ENCODE measurements at regions not wholly inside any gene's neighbourhood (a gene's known extent, or its start where the extent isn't known, plus 50 kb on each side); places are given as distances from the start of the nearest gene placed in this dataset.

GRCh38 chr11:115654792-115655191 lies 150.6 kb upstream of the CADM1 start:
- H3K4me3 ChIP-seq (ENCODE audit: low read length in 2 of 2): no peak overlapping the region
- no peak overlapping the region for H3K4me2 ChIP-seq (ENCODE audit: insufficient read depth, low read length, poor library complexity, severe bottlenecking)
- no peak overlapping the region for H4K91ac ChIP-seq (ENCODE audit: low read depth, low read length, poor library complexity)

GRCh38 chr11:115653926-115654325 lies 149.7 kb upstream of the CADM1 start:
- H3K23ac ChIP-seq (ENCODE audit: low read depth, low read length, poor library complexity): no peak overlapping the region

More at GRCh38 chr11:115654792-115655191, 150.6 kb upstream of the CADM1 start:
- Histone ChIP-seq H2AFZ (ENCODE audit: low read length) (no peak overlapping the region), H3K9ac (ENCODE audit: low read depth, low read length, poor library complexity) (no peak overlapping the region), H3K27me3 (ENCODE audit: control insufficient read depth in 3 of 3, insufficient read depth in 3 of 3, low read depth in 1 of 3, low read length in 3 of 3) (peaks cover 0 to 49% (median 10%) of the 10 kb centered on the region in 3 experiments), H3K36me3 (replicated peaks in 1 of 2; ENCODE audit: control insufficient read depth in 2 of 2, insufficient read depth in 2 of 2, low read length in 2 of 2) (no peaks in the 10 kb centered on the region), H3K4me1 (ENCODE audit: control insufficient read depth in 2 of 2, insufficient read depth in 1 of 2, low read depth in 1 of 2, low read length in 2 of 2) (peaks cover 6 to 15% of the 10 kb centered on the region in 2 donors), H3K4ac (ENCODE audit: low read length) (no peak overlapping the region), H3K14ac (ENCODE audit: low read length) (no peak overlapping the region), H3K79me1 (ENCODE audit: low read depth, low read length) (no peaks in the 10 kb centered on the region), H3K27ac (replicated peaks; ENCODE audit: low read length) (no peak overlapping the region), H2BK12ac (ENCODE audit: low read length) (no peak overlapping the region), H4K8ac (ENCODE audit: low read depth, low read length) (no peak overlapping the region), H2AK5ac (ENCODE audit: low read depth, low read length) (no peak overlapping the region), H2BK120ac (ENCODE audit: low read depth, low read length) (no peak overlapping the region), H2BK15ac (ENCODE audit: low read length) (no peak overlapping the region), H3K18ac (ENCODE audit: low read length) (no peak overlapping the region), H3K23ac (ENCODE audit: low read depth, low read length, poor library complexity) (no peak overlapping the region), H2BK5ac (ENCODE audit: low read length) (no peak overlapping the region), H3K9me3 (replicated peaks in 1 of 2; ENCODE audit: control insufficient read depth in 2 of 2, insufficient read depth in 1 of 2, low read depth in 1 of 2, low read length in 2 of 2) (no peaks in the 10 kb centered on the region)
- no CpG with 5 or more reads among the region's 4 CpGs for WGBS, 2 donors (ENCODE audit: extremely low coverage in 2 of 2, insufficient read length in 2 of 2, insufficient replicate concordance in 1 of 2)
- DNase-seq (ENCODE audit: low spot score): no peak

GRCh38 chr11:115653076-115653475 lies 148.9 kb upstream of the CADM1 start:
- H4K91ac ChIP-seq (ENCODE audit: low read depth, low read length, poor library complexity): no peak overlapping the region
- no peak overlapping the region for H3K4me2 ChIP-seq (ENCODE audit: insufficient read depth, low read length, poor library complexity, severe bottlenecking)
- H3K4me1 ChIP-seq (ENCODE audit: control insufficient read depth in 2 of 2, insufficient read depth in 1 of 2, low read depth in 1 of 2, low read length in 2 of 2): peaks cover 0 to 10% of the 10 kb centered on the region in 2 donors
- H2BK12ac ChIP-seq (ENCODE audit: low read length): no peak overlapping the region
- H3K79me1 ChIP-seq (ENCODE audit: low read depth, low read length): no peaks in the 10 kb centered on the region
- peaks cover 0 to 32% (median 0%) of the 10 kb centered on the region in 3 experiments for H3K27me3 ChIP-seq (ENCODE audit: control insufficient read depth in 3 of 3, insufficient read depth in 3 of 3, low read depth in 1 of 3, low read length in 3 of 3)
- H2BK15ac ChIP-seq (ENCODE audit: low read length): no peak overlapping the region
- no peak overlapping the region for H3K4ac ChIP-seq (ENCODE audit: low read length)
- H3K18ac ChIP-seq (ENCODE audit: low read length): no peak overlapping the region
- WGBS, 2 donors (ENCODE audit: extremely low coverage in 2 of 2, insufficient read length in 2 of 2, insufficient replicate concordance in 1 of 2): no CpG with 5 or more reads among the region's 1 CpG
- H3K4me3 ChIP-seq (ENCODE audit: low read length in 2 of 2): no peak overlapping the region
- H3K23ac ChIP-seq (ENCODE audit: low read depth, low read length, poor library complexity): no peak overlapping the region
- no peak overlapping the region for H2AK5ac ChIP-seq (ENCODE audit: low read depth, low read length)
- no peak overlapping the region for H2BK5ac ChIP-seq (ENCODE audit: low read length)
- H4K8ac ChIP-seq (ENCODE audit: low read depth, low read length): no peak overlapping the region
- H3K9ac ChIP-seq (ENCODE audit: low read depth, low read length, poor library complexity): no peak overlapping the region
- no peak for DNase-seq (ENCODE audit: low spot score)
- no peak overlapping the region for H3K27ac ChIP-seq (replicated peaks; ENCODE audit: low read length)
- no peak overlapping the region for H3K14ac ChIP-seq (ENCODE audit: low read length)
- H2BK120ac ChIP-seq (ENCODE audit: low read depth, low read length): no peak overlapping the region
- H3K9me3 ChIP-seq (replicated peaks in 1 of 2; ENCODE audit: control insufficient read depth in 2 of 2, insufficient read depth in 1 of 2, low read depth in 1 of 2, low read length in 2 of 2): no peaks in the 10 kb centered on the region
- no peak overlapping the region for H2AFZ ChIP-seq (ENCODE audit: low read length)
- H3K36me3 ChIP-seq (replicated peaks in 1 of 2; ENCODE audit: control insufficient read depth in 2 of 2, insufficient read depth in 2 of 2, low read length in 2 of 2): no peaks in the 10 kb centered on the region

More at GRCh38 chr11:115653926-115654325, 149.7 kb upstream of the CADM1 start:
- Histone ChIP-seq H3K4me3 (ENCODE audit: low read length in 2 of 2) (no peak overlapping the region), H3K18ac (ENCODE audit: low read length) (no peak overlapping the region), H3K4me1 (ENCODE audit: control insufficient read depth in 2 of 2, insufficient read depth in 1 of 2, low read depth in 1 of 2, low read length in 2 of 2) (peaks cover 0 to 12% of the 10 kb centered on the region in 2 donors), H3K79me1 (ENCODE audit: low read depth, low read length) (no peaks in the 10 kb centered on the region), H3K14ac (ENCODE audit: low read length) (no peak overlapping the region), H4K8ac (ENCODE audit: low read depth, low read length) (no peak overlapping the region), H3K36me3 (replicated peaks in 1 of 2; ENCODE audit: control insufficient read depth in 2 of 2, insufficient read depth in 2 of 2, low read length in 2 of 2) (no peaks in the 10 kb centered on the region), H2AFZ (ENCODE audit: low read length) (no peak overlapping the region), H2BK12ac (ENCODE audit: low read length) (no peak overlapping the region), H3K4ac (ENCODE audit: low read length) (no peak overlapping the region), H3K9me3 (replicated peaks in 1 of 2; ENCODE audit: control insufficient read depth in 2 of 2, insufficient read depth in 1 of 2, low read depth in 1 of 2, low read length in 2 of 2) (no peaks in the 10 kb centered on the region), H3K27me3 (ENCODE audit: control insufficient read depth in 3 of 3, insufficient read depth in 3 of 3, low read depth in 1 of 3, low read length in 3 of 3) (peaks cover 0 to 40% (median 2%) of the 10 kb centered on the region in 3 experiments), H2AK5ac (ENCODE audit: low read depth, low read length) (no peak overlapping the region), H3K4me2 (ENCODE audit: insufficient read depth, low read length, poor library complexity, severe bottlenecking) (no peak overlapping the region), H3K9ac (ENCODE audit: low read depth, low read length, poor library complexity) (no peak overlapping the region), H4K91ac (ENCODE audit: low read depth, low read length, poor library complexity) (no peak overlapping the region), H2BK5ac (ENCODE audit: low read length) (no peak overlapping the region), H2BK15ac (ENCODE audit: low read length) (no peak overlapping the region), H2BK120ac (ENCODE audit: low read depth, low read length) (no peak overlapping the region), H3K27ac (replicated peaks; ENCODE audit: low read length) (no peak overlapping the region)
- whole genome bisulfite sequencing, 2 donors (ENCODE audit: extremely low coverage in 2 of 2, insufficient read length in 2 of 2, insufficient replicate concordance in 1 of 2): no CpG with 5 or more reads among the region's 13 CpGs
- no peak for DNase-seq (ENCODE audit: low spot score)

GRCh38 chr11:115652496-115652895 lies 148.3 kb upstream of the CADM1 start:
- no peak overlapping the region for H2BK120ac ChIP-seq (ENCODE audit: low read depth, low read length)
- H2AFZ ChIP-seq (ENCODE audit: low read length): no peak overlapping the region
- no peak overlapping the region for H3K27ac ChIP-seq (replicated peaks; ENCODE audit: low read length)
- H2BK15ac ChIP-seq (ENCODE audit: low read length): no peak overlapping the region
- H3K4me1 ChIP-seq (ENCODE audit: control insufficient read depth in 2 of 2, insufficient read depth in 1 of 2, low read depth in 1 of 2, low read length in 2 of 2): peaks cover 0 to 10% of the 10 kb centered on the region in 2 donors
- H3K79me1 ChIP-seq (ENCODE audit: low read depth, low read length): no peaks in the 10 kb centered on the region
- no peak overlapping the region for H2AK5ac ChIP-seq (ENCODE audit: low read depth, low read length)
- H4K91ac ChIP-seq (ENCODE audit: low read depth, low read length, poor library complexity): no peak overlapping the region
- H3K9ac ChIP-seq (ENCODE audit: low read depth, low read length, poor library complexity): no peak overlapping the region
- H3K9me3 ChIP-seq (replicated peaks in 1 of 2; ENCODE audit: control insufficient read depth in 2 of 2, insufficient read depth in 1 of 2, low read depth in 1 of 2, low read length in 2 of 2): no peaks in the 10 kb centered on the region
- H2BK12ac ChIP-seq (ENCODE audit: low read length): no peak overlapping the region
- H3K18ac ChIP-seq (ENCODE audit: low read length): no peak overlapping the region
- no peaks in the 10 kb centered on the region for H3K36me3 ChIP-seq (replicated peaks in 1 of 2; ENCODE audit: control insufficient read depth in 2 of 2, insufficient read depth in 2 of 2, low read length in 2 of 2)
- DNase-seq (ENCODE audit: low spot score): no peak
- no peak overlapping the region for H2BK5ac ChIP-seq (ENCODE audit: low read length)
- no CpG with 5 or more reads among the region's 8 CpGs for WGBS, 2 donors (ENCODE audit: extremely low coverage in 2 of 2, insufficient read length in 2 of 2, insufficient replicate concordance in 1 of 2)
- H3K23ac ChIP-seq (ENCODE audit: low read depth, low read length, poor library complexity): no peak overlapping the region
- H3K4me2 ChIP-seq (ENCODE audit: insufficient read depth, low read length, poor library complexity, severe bottlenecking): no peak overlapping the region
- H3K4me3 ChIP-seq (ENCODE audit: low read length in 2 of 2): no peak overlapping the region
- no peak overlapping the region for H4K8ac ChIP-seq (ENCODE audit: low read depth, low read length)
- no peak overlapping the region for H3K14ac ChIP-seq (ENCODE audit: low read length)
- no peak overlapping the region for H3K4ac ChIP-seq (ENCODE audit: low read length)
- peaks cover 0 to 29% (median 0%) of the 10 kb centered on the region in 3 experiments for H3K27me3 ChIP-seq (ENCODE audit: control insufficient read depth in 3 of 3, insufficient read depth in 3 of 3, low read depth in 1 of 3, low read length in 3 of 3)

Data from neuronal stem cell (in vitro differentiated cells).